CD4-positive, alpha-beta T cell treated with Interferon gamma for 1 hour (primary cell): ENCODE measurements at regions not wholly inside any gene's neighbourhood (a gene's known extent, or its start where the extent isn't known, plus 50 kb on each side); places are given as distances from the start of the nearest gene placed in this dataset.
"Not testable (repeated sequence)": the region's sequence is repeated elsewhere in the genome, so short reads cannot be mapped to it uniquely, and the experiment has no call there.

Experiments used
- DNase-seq: peaks from one replicate; pipeline ENCODE4 v3.0.0-alpha.2; 2020

DNA sequence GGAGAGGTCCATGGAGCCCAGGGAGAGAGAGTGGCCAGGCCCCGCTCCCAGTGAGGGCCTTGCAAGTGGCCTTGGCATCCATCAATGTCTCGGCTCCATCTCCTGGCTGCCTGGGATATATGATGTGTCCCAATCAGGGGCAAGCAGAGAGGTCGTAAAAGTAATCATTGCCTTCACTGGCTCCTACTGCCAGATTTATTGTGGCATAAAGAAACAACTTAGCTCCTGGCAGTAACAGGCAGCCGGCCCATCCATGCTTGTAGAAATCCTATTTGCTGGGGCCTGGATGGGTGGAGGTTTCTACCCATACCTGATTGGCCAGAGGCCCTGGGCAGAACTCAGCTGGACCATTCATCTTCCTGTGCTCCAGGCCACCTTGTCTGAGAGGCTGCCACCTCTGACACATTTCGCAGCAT is 272.6 kb downstream of the MATN1 start:
- DNase-seq, result no peak

DNA sequence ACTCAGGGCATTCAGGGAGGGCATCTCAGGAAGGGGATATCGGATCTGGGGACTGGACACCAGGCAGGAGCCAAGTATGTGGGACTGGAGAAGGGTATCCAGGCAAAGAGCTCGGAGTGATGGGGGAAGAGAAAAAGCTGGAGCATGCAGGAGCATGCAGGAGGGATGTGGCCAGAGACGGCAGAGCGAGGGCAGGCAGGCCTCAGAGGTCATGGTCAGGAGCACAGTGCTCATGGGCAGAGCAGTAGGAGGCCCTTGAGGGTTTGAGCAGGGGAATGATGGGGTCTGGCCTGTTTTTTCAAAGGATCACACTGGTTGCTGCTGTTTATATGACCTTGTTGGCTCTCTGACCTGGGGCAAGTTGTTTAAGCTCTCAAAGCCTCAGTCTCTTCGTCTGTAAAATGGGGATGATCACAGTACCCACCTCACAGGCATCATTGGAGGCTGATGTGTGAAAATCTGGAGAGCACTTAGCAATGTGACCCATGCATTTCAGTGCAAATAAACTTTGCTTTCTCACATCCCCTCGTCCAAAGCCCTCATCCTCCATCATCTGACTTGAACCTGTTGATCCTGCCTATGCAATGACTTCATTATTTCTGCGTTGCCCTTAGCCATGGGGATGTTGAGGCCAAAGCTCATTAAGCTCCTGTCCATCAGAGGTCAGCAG is 273.1 kb downstream of the MATN1 start:
- no peak for DNase-seq

DNA sequence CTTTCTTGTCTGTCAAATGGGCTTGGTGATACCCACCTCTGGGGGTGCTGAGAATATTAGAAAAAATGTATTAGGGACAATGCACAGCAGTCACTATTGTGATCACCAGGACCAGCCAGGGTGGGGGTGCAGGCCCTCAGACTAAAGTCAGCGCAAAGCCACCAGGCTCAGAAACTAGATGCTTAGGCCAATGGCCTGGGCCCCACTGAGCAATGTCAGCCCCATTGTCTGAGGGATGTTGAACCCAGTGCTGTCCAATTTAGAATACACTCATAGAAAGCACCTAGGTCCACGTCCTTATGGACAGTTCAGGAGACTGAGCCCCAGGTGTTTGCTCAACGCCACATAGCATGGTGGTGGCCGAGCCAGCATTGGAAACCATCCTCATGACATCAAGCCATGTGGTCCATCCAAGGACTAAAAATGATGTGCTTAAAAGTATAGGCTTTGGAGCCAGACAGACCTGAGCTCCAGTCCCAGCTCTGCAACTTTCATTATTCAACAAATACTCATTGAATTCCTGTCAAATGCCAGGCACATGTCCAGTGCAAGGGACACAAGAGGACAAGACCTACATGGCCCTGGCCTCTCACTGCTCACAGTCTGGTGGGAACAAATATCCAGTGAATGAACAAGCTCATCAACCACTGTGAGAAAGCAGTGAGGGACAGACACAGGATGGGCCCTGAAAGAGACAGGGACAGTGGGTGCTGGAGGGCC is 273.8 kb downstream of the MATN1 start:
- DNase-seq, result no peak

DNA sequence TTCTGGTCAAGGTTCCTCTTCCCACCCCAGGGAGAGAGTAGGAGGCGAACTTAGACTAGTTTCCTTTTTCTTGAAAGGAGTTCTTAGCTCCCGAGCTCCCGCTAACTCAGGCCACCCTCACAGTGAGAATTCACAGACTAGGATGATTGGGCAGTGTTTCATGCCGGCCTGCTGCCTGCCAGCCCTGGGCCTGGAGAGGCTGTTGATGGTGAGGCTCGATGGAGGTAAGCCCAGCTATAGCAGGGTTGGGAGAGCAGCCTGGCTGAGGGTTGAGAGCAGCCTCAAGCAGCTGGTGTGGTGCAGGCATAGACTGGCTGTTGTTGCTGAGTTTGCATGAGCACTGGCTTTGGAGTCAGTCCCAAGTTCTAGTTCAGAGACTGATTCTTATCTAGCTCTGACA is 274.4 kb downstream of the MATN1 start:
- DNase-seq, result no peak

DNA sequence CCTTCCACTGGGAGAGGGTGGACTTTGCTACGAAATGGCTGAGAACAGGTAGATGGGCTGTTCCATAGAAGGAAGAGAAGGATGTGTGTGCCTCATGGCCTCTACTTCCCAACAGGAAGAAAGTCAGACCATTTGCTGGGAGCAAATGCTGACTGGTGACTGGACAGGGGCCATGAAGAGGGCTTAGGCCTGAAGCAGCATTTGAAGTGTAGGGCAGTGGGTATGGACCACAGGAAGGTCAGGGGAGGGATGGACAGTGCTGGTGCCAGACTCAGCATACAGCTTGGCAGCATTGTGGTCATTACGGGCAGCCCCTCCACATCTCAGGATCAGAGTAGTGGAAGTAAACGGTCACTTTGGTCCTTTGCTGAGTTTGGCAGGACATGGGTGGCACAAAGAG is 275.7 kb downstream of the MATN1 start:
- DNase-seq, result no peak

DNA sequence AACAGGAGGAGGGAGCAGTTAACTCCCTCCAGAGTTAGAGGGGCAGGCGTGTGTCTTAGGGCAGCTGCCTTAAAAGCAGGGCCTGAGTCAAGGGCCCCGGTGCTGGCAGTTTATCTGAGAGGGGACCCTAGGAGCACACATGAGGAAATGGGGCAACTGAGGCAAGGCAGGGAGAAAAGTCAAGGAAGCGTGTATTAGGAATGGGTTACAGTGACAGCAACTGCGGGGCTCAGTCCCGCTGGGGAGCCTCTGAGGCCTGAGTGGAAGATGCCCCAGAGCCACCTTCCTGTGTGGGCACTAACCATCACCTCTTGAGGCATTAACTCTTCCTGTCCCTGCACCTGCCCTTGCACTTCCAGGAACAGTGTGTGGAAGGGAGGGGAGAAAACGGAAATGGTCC is 276.3 kb downstream of the MATN1 start:
- DNase-seq, result no peak

DNA sequence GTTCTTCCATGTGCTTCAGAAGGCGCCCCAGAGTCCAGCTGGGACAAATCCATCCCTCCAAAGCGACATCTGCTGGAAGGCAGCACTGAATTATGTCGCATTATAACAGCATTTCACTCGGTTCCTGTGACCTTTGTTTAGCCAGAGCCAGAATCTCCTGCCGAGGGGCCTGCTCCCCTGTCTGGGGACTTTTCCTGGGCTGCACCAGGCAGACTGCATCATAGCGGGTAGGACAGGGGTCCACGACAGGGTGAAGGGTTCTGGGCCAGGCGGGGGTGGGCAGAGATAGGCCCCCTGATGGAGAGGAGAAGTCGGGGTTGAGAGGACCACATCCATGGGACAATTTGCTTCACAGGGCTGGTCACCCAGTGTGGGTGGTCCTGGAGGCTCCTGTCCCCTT is 276.9 kb downstream of the MATN1 start:
- DNase-seq, result no peak

DNA sequence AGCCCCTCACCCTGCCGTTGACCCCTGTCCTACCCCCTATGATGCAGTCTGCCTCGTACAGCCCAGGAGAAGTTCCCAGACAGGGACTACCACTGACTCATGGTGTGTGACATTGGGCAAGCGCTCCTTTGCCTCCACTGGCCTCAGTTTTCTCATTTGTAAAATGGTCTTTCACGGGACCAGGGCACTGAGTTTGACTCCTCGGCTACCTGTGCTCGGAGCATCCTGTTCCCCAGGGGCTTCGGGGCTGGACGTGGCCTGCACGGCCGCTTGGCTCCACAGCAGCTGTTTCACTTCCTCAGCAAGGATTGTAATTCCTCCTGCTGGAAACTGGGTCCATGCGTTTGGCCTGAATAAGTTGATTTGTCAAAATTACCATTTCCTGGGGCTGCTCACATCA is 277.3 kb downstream of the MATN1 start:
- no peak for DNase-seq

DNA sequence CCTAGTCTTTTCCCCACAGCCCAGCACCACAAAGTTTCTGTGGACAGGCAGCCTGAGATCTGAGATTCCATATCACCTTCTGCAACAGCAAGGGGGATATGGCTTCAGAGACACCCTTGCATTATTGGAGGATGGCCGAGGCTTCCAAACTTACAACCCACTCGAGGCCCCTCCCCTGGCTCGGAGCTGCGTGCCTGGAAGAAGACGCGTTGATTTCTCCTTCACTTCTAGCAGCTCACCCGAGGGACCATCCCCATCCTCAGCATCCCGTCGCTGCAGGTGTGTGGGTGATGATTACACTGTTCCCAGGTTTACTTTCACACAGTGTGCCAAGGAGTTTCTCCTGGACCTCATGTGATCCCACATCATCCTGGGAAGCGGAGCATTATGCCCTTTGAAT is 277.9 kb downstream of the MATN1 start:
- DNase-seq, result no peak

DNA sequence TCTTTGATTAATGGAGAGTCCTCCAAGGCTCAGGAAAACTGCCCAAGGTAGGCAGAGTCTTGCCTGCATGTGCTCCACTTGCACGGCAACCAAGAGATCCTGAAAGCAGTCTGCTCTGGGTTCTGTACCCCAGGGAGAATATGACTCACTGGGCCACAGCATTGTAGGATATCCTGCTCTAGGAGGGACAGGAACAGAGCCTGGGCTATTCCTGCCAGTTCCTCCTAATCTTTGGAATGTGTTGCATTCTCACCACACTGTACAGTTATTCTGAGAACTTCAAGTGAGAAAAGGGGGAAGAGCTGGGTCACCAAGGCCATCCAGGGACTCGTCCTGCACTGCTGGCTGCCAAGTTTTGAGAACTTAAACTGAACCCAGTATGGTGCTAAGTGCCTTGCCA is 278.5 kb downstream of the MATN1 start:
- no peak for DNase-seq

DNA sequence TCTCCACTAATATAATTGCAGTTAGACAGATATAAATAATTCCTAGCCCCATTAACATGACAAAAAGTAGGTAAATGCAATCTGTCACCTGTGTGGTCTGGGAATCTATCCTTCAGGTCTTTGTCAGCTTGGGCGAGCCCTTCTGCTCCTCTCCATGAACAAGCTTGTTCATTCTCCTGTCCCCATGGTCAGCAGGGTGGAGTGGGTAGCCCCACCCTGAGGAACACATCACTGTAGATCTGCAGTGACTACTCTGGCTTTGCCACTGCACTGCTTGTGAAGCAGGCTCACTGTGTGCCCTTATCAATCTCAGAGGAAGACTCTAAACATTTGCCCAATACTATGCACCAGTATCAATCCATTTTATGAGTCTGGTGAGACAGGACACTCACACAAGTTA is 279.0 kb downstream of the MATN1 start:
- DNase-seq, result no peak

DNA sequence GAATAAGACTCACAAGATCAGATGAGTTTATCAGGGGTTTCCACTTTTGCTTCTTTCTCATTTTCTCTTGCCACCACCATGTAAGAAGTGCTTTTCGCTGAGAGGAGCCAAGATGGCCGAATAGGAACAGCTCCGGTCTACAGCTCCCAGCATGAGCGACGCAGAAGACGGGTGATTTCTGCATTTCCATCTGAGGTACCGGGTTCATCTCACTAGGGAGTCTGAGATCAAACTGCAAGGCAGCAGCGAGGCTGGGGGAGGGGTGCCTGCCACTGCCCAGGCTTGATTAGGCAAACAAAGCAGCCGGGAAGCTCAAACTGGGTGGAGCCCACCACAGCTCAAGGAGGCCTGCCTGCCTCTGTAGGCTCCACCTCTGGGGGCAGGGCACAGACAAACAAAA is 285.1 kb downstream of the MATN1 start:
- not testable (repeated sequence) for DNase-seq

DNA sequence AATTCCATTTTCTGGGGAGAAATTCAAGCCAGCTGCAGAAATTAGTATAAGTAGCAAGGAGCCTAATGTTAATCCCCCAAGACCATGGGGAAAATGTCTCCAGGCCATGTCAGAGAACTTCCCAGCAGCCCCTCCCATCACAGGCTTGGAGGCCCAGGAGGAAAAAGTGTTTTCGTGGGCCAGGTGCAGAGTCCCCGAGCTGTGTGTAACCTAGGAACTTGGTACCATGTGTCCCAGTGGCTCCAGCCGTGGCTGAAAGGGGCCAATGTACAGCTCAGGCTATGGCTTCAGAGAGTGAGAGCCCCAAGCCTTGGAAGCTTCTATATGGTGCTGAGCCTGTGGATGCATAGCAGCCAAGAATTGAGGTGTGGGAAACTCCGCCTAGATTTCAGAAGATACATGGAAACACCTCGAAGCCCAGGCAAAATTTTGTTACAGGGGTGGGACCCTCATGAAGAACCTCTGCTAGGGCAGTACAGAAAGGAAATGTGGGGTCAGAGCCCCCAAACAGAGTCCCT is 286.3 kb downstream of the MATN1 start:
- no peak for DNase-seq

DNA sequence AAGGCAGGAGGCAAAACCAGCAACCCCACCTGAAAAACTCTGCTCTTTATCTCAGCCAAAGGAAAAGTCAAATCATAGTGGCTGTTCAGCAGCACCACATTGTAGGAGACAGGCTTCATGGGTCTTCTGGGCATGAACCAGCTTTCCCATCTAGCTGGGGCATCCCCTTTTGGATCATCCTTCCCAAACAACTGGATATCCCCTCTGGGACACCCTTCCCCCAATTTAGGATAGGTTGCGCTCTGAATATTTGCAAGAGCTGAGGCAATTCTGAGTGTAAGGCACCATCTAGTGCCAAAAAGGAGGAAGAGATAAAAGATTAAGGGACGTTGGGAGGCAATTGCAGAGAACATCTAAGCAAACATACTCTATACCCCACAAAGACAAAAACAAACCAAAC is 295.8 kb downstream of the MATN1 start:
- DNase-seq, result no peak

DNA sequence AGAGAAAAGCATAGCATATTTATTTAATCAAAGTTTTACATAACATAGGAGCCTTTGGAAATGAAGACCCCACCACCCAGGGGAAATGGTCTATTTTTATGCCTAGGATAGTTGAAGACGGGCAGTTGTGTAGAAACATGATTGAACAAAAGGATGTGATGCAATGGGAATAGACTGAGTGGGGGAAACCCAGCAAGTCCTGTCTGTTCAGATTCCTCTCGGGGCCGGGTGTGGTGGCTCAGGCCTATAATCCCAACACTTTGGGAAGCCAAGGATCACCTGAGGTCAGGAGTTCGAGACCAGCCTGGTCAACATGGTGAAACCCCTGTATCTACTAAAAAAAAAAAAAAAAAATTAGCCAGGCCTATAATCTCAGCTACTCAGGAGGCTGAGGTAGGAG is 298.3 kb downstream of the MATN1 start:
- no peak for DNase-seq

DNA sequence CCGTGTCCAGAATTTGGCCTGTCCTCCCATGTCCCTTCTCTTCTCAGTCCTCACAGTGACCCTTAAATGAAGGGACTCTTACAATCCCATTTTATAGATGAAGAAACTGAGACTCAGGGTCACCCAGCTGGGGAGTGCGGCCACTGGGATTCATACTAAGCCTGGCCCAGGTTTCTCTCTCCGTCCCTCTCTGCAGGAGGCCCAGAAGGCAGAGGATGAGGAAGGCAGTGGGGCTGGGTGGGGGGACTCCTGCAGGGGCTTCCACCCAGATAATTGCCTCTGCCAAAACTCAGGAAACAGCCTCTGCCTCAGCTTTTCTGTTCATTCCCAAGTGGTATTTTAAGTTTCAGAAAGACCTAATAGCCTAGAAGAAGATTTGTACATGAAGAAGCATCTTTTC is 299.8 kb downstream of the MATN1 start:
- DNase-seq, result no peak

DNA sequence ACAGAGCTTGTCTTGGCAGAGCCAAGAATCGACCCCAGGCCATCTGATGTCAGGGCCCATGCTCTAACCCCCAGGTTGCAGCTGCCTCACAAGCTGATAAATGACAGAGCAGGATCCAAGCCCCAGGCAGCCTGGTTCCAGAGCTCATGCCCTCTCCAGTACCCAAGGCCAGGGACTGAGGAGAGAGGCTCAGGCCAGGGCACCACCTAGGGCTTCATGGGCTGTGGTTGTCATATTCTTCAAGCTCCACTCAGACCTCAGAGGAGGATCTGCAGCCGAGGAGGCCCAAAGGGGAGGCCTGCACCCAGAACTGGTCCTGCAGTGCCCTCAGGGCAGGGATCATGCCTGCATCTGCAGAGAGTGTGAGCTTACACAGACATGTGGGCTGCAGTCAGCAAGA is 301.1 kb downstream of the MATN1 start:
- no peak for DNase-seq

DNA sequence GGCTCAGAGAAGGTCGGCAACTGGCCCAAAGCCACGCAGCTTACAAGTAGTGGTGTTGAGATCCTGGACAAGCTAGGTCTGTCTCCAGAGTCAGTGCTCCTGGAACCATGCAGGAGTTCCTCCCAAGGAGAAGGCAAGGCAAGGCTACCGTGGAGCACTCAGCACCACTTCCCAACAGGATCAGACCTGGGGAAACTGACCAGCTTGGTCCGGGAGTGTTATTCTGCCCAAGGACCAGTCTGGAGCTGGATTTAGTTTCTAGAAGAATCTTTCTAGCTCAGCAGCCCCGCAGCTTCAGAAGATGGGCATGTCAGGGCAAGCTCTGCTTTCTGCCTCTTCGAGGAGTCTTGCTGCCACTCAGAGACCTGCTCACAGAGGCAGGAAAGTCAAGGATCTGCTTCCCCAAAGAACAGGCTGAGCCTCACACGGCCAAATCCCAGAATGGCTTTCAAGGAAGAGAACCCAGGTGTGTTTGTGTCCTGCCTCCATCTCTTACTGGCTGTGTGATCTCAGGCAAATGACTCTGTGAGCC is 302.8 kb downstream of the MATN1 start:
- no peak for DNase-seq

DNA sequence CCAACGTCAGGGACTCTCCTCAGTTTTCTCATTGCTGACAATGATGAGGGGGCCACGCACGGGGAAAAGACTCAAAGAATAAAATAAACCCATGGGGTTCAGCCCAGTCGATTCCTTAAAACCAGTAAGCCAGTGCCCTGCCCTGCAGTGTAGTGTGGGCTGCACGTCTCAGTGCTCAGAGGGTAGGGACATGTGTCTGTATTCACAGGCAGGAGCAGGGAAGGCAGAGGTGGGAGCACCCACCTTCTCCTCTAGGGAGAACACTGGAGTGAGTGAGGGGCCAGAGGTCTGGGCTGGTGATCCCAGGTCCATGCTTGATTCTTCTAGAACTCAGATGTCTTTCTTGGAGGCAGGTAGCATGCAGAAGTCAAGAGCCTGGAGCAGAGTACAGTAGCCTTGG is 303.6 kb downstream of the MATN1 start:
- DNase-seq, result no peak

DNA sequence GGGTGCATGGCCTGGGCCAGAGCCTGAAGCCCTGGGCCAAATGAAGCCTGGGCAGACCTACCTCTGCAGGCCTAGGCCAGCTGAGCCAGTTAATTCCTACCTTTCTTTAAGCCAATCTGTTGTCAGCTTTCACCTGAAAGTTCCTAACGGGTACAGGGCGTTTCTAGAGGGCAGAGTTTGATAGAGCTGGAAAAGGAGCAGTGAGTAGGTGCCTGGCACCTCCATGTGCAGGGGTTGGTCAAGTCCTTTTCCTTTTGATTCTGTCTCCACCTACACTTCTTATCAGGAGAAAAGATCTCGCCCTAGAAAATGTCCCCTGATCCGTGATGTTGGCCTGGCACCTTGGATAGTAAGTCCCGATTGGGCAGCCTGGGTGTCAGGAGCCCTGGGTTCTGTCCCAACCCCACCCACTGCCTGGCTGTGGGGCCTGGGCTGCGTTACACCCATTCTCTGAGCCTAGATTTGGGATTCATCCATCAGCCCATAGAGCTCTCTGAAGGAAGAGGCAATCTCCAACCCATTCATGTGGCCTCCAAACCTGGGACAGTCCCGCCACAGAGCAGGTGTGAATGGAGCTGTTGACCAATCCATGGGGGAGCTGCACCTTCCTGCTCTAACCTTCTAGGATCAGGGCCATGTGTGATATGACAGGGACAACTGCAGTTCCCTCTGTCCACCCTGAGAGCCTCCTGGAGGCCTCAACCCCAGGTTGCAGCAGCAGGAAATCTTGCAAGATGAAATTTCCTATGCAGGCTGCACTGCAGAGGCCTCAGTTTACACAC is 304.3 kb downstream of the MATN1 start:
- DNase-seq, result no peak

DNA sequence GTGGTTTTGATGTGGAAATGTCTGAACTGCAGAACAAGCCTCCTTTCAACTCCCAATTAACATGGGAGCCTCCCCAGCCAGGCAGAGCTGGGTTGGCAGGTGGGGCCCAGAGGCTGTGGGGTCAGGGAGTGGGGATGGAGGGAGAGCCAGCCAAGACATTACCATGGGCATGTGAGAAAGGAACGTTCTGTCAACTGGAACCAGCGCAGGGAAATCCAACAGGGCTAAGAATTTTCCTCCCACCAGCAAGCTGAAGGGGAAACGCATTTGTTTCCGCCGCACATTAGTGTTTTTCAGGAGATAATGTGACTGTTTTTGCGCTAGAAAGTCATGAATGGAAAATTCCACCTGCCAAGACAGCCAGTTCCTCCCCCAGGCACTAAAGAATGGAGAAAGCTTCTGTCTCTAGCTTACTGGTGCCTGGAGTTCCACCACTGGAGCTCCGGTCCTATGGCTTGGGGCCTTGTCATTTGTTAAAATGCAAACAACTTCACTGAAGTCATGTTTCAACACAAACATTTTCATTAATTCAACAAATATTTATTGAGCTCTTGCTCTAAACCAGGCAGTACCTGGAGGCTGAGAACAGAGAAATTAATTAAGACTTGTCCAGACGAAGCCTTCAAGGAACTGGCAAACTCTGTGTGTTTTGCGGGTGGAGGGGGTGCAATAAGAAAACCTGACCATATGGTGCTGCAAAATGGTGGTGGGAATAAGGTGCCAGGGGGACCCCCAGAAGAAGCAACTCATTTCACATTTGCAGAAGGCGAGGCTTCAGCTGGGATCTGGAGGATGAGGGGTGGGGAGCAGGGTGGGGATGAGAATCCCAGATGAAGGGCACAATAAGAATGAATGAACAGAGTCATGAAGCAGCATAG is 305.1 kb downstream of the MATN1 start:
- DNase-seq, result no peak

DNA sequence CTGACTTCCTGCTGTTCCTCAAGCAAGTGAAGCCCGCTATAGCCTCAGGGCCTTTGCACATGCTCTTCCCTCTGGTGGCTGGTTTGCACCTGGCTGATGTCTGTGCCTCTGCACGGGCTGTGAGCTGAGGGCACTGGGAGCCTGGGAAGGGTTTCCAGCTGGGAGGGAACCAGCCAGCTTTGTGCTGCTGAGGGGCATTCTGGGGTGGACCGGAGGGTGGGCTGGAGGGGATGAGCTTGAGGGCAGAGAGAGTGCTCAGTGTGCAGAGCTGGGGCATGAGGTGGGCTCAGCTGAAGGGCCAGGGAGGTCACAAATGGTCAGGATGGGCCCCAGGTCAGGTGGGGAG is 305.7 kb downstream of the MATN1 start:
- no peak for DNase-seq
